Thyroid gland (tissue), 4 donors: ENCODE measurements at regions not wholly inside any gene's neighbourhood (a gene's known extent, or its start where the extent isn't known, plus 50 kb on each side); places are given as distances from the start of the nearest gene placed in this dataset.

ENCODE experiments used
- DNase-seq, 2 donors: peaks; one replicate each; pipeline ENCODE4 v3.0.0-alpha.2; 2019
- H3K27ac ChIP-seq, 3 donors: fragments of 200-600 bp; sonication (generic); 1 replicate in 2 of 3; 2 replicates in 1 of 3; pipeline ENCODE4 v1.5.1; 2016 to 2019; ENCODE audit warnings: mild to moderate bottlenecking in 1 of 3, moderate library complexity in 1 of 3
- H3K27me3 ChIP-seq: fragments of 200-600 bp; sonication (generic); one replicate; pipeline ENCODE4 v1.5.1; 2019
- H3K36me3 ChIP-seq, 2 donors: fragments of 200-600 bp; sonication (generic); one replicate each; pipeline ENCODE4 v1.5.1; 2016 to 2019
- H3K4me1 ChIP-seq, 2 donors: fragments of 200-600 bp; sonication (generic); one replicate each; pipeline ENCODE4 v1.5.1; 2017 to 2019
- H3K4me3 ChIP-seq, 3 donors: fragments of 200-600 bp; sonication (generic); replicated peaks in 1 of 3; 1 replicate in 2 of 3; 2 replicates in 1 of 3; pipeline ENCODE4 v1.5.1; 2016; ENCODE audit warnings: mild to moderate bottlenecking in 1 of 3
- H3K9me3 ChIP-seq: fragments of 200-600 bp; sonication (generic); one replicate; pipeline ENCODE4 v1.5.1; 2017
- POLR2A ChIP-seq, 2 donors: fragments of 450-650 bp; IDR thresholded peaks; one replicate each; pipeline ENCODE4 v1.6.1; 2017; ENCODE audit warnings: antibody characterized with exemption in 2 of 2, mild to moderate bottlenecking in 2 of 2, moderate library complexity in 1 of 2
- WGBS, 2 donors: methylation state at CpG; one replicate each; pipeline ENCODE4 v1.1.5; 2017; 5-methylcytosine and 5-hydroxymethylcytosine counted together
- intact Hi-C: fragments of 100-400 bp; cut with DNase I; formaldehyde crosslinking; loops from one replicate; pipeline ENCODE4 v1.15.1; 2023
- TF ChIP-seq, protein P1 (sequence below), 6 experiments: fragments of 200-600 bp in 3 of 6; fragments of 450-650 bp in 3 of 6; sonication (generic) in 3 of 6; IDR thresholded peaks; one replicate each; pipeline ENCODE4 v1.5.1; 2016 to 2019; ENCODE audit warnings: antibody characterized with exemption in 6 of 6, mild to moderate bottlenecking in 2 of 6, inconsistent platforms in 1 of 6, moderate library complexity in 1 of 6

DNA sequence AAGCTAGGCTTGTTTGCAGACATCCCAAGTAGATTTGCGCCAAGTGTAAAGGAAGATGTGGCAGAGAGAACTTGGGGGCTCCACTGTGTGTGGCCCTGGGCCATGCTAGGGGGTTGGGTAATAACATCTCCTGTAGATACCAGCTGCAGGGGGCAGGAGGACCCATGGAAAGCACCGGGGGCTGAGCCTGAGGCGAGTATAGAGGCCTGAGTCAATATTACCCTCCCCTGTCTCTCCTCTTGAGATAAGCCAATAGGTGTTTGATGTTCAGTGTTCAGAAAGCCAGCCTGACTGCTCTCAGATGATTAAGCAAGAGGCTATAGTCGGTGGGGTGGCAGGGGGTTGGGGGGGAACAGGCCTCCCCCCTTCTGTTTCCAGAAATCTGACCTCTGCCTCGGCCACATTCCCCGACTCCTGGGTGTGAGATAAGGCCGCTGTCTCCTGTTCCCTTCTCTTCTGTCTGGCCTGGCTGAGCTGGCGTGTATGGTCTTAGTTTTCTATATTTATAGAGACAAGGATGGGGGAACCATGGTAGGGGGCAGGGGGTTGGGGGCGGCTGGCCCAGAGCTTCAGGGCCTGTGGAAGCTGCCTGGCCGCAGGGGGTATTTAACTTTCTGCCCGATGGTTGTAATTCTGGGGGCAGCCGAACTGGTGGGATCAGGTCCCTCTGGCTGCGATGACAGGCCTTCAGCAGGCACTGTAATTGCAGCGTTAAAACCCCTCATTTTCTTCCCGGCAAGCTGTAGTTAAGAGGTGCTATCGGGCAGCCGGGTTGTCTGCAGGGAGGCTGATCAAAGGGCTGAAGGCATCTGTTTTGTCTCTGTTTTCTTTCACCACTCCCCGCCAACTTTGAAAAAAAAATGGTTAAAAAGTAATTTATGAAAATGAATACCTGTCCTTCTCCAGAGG, 292.0 kb downstream of the NSG2 start:
- 49% methylated on average over 18 of the region's 18 CpGs for WGBS, 2 donors
- no peaks in the 10 kb centered on the region for H3K4me1 ChIP-seq
- TF ChIP-seq, protein P1, sequence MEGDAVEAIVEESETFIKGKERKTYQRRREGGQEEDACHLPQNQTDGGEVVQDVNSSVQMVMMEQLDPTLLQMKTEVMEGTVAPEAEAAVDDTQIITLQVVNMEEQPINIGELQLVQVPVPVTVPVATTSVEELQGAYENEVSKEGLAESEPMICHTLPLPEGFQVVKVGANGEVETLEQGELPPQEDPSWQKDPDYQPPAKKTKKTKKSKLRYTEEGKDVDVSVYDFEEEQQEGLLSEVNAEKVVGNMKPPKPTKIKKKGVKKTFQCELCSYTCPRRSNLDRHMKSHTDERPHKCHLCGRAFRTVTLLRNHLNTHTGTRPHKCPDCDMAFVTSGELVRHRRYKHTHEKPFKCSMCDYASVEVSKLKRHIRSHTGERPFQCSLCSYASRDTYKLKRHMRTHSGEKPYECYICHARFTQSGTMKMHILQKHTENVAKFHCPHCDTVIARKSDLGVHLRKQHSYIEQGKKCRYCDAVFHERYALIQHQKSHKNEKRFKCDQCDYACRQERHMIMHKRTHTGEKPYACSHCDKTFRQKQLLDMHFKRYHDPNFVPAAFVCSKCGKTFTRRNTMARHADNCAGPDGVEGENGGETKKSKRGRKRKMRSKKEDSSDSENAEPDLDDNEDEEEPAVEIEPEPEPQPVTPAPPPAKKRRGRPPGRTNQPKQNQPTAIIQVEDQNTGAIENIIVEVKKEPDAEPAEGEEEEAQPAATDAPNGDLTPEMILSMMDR (IDR thresholded peaks at IDR 0.05), result no peak
- no peak for TF ChIP-seq POLR2A (IDR thresholded peaks at IDR 0.05)
- intact Hi-C loops, result no loop called here
- H3K9me3 ChIP-seq, result no peaks in the 10 kb centered on the region
- no peak overlapping the region for H3K4me3 ChIP-seq
- H3K36me3 ChIP-seq, result no peaks in the 10 kb centered on the region
- H3K27ac ChIP-seq, result no peak overlapping the region
- DNase-seq, result no peak
- no peaks in the 10 kb centered on the region for H3K27me3 ChIP-seq

DNA sequence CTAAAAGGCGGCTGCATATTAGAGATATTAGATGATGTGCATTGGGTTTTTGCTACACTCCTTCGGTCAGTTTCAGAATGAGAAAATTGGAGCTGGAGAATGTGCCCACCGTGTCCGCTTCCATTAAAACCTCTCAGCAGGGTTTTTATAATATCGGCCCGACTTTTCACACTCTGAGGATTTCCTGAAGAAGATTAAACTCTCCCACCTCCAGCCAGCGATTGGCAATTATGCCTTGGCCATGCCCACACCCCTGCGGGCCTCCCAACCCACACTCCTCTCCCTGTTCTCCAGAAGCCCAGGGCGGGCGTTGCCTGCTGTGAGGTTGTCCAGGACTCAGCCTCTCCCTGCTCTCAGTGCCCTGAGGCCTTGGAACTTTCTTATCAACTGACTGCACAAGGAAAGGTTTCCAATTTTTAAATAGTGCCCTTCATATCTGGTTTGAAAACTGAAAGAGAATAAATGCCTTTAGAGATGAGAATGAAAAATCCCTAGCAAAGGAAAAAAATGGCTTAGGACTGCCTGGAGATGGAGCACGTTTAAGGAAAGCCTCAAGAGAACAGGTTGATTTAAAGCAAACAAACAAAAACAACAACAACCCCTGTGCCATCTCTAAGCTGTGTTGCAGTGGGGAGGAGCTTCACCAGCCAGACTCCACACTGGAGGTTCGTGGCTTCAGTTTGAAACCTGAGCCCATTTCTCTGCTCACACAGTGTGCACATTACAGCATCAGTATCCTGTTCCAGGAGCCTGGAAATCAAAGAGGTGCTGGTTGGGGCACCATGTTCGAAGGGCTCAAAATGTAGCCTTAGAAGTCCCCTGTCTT, 292.9 kb downstream of the NSG2 start:
- Histone ChIP-seq H3K9me3 (no peaks in the 10 kb centered on the region), H3K36me3 (no peaks in the 10 kb centered on the region), H3K4me1 (no peaks in the 10 kb centered on the region), H3K27ac (no peak overlapping the region), H3K27me3 (no peaks in the 10 kb centered on the region), H3K4me3 (no peak overlapping the region)
- TF ChIP-seq, protein P1 (IDR thresholded peaks at IDR 0.05), result no peak
- no peak for DNase-seq
- 40% methylated on average over 13 of the region's 13 CpGs for WGBS, 2 donors
- intact Hi-C loops, result no loop called here

DNA sequence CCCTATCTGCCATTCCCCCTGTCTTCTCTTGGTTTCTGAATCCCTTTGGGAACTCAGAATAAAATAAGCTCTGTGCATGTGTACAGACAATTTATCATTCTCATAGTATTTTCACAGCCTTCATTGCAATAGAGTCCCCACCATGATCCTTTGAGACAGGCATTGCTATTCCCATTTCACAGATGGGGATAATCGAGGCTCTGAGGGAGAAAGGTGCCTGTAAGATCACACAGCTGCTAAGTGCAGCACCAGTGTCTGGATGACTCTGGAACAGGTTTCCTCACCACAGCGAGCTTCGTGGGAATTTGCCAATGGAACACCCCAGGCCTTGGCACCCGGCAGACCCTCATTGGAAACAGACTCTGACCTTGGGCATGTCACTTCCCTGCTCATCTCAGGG, 293.6 kb downstream of the NSG2 start:
- Histone ChIP-seq H3K36me3 (no peaks in the 10 kb centered on the region), H3K4me1 (no peaks in the 10 kb centered on the region), H3K4me3 (no peak overlapping the region), H3K9me3 (no peaks in the 10 kb centered on the region), H3K27ac (no peak overlapping the region), H3K27me3 (no peaks in the 10 kb centered on the region)
- no peak for DNase-seq
- TF ChIP-seq, protein P1 (IDR thresholded peaks at IDR 0.05), result no peak
- no peak for TF ChIP-seq POLR2A (IDR thresholded peaks at IDR 0.05)
- intact Hi-C loops, result no loop called here
- WGBS, 2 donors, result 68 to 78% methylated on average over 4 of the region's 4 CpGs

DNA sequence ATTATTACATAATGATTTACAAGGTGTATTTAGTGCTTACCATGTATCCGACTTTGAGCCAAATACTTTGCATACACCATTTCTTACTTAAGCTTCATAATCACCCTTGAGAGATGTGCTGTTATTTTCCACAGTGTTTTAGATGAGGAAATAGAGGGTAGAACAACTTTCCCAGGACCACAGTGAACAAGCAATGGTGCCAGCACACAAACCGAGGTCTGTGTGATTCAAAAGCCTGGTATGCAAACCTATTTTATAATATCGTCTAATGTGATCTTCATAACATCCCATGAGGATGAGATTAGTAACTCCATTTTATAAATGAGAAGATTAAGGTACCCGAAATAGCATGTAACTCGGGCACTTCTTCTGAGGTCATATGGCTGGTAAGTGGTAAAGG, 294.7 kb downstream of the NSG2 start:
- no peaks in the 10 kb centered on the region for H3K9me3 ChIP-seq
- intact Hi-C loops, result no loop called here
- TF ChIP-seq, protein P1 (IDR thresholded peaks at IDR 0.05), result no peak
- TF ChIP-seq POLR2A (IDR thresholded peaks at IDR 0.05), result no peak
- WGBS, 2 donors, result 80 to 86% methylated on average over 5 of the region's 5 CpGs
- DNase-seq, result no peak
- H3K27me3 ChIP-seq, result no peaks in the 10 kb centered on the region
- no peaks in the 10 kb centered on the region for H3K4me1 ChIP-seq
- H3K4me3 ChIP-seq, result no peak overlapping the region
- no peaks in the 10 kb centered on the region for H3K36me3 ChIP-seq
- no peak overlapping the region for H3K27ac ChIP-seq

DNA sequence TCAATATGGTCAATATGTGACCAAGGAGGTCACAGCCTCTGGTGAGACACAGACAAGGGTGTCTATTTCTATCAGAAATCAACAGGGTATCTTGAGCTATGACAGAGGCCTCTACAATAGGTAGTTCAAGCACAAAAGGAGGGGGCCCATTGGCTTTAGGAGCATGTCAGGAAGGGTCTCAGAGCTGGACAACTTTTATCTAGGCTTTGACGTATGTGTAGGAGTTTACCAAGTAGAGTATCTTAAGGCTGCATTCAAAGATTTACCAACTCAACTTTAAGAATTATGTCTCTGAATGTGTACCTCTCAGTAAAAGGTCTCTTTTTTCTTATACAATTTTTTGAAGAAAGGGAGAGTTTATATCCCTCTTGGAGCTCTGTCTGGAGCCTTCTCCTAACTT, 297.2 kb downstream of the NSG2 start:
- Histone ChIP-seq H3K4me3 (no peak overlapping the region), H3K27me3 (no peaks in the 10 kb centered on the region), H3K9me3 (no peaks in the 10 kb centered on the region), H3K4me1 (no peaks in the 10 kb centered on the region), H3K27ac (no peak overlapping the region), H3K36me3 (no peaks in the 10 kb centered on the region)
- intact Hi-C loops, result no loop called here
- no peak for DNase-seq
- TF ChIP-seq, protein P1 (IDR thresholded peaks at IDR 0.05), result no peak
- no peak for TF ChIP-seq POLR2A (IDR thresholded peaks at IDR 0.05)
- 93 to 100% methylated on average over 1 of the region's 1 CpG for WGBS, 2 donors
